HCEC 1CT (cell line): ENCODE measurements at regions not wholly inside any gene's neighbourhood (a gene's known extent, or its start where the extent isn't known, plus 50 kb on each side); places are given as distances from the start of the nearest gene placed in this dataset.

Experiments used
- DNase-seq: peaks from one replicate; pipeline ENCODE4 v3.0.0-alpha.2; 2017

GRCh38 chr4:184879271-184879670 lies 53.5 kb upstream of the ACSL1 start:
- no peak for DNase-seq

- DNase-seq = no peak
These were observed 56.5 kb upstream of the ACSL1 start for GRCh38 chr4:184882276-184882675.

GRCh38 chr4:184883024-184883423 lies 57.3 kb upstream of the ACSL1 start:
- no peak for DNase-seq

GRCh38 chr4:184884883-184885282 lies 59.1 kb upstream of the ACSL1 start:
- no peak for DNase-seq

GRCh38 chr4:184885602-184886001 lies 59.8 kb upstream of the ACSL1 start:
- DNase-seq = no peak

- no peak for DNase-seq
These were observed 61.6 kb upstream of the ACSL1 start for GRCh38 chr4:184887333-184887732.

- no peak for DNase-seq
These were observed 62.2 kb upstream of the ACSL1 start for GRCh38 chr4:184887947-184888346.

GRCh38 chr4:184889666-184890335 lies 64.0 kb upstream of the ACSL1 start:
- no peak for DNase-seq

GRCh38 chr4:184890499-184890898 lies 64.7 kb upstream of the ACSL1 start:
- DNase-seq = no peak

GRCh38 chr4:184891816-184892397 lies 66.1 kb upstream of the ACSL1 start:
- no peak for DNase-seq

- no peak for DNase-seq
These were observed 67.2 kb upstream of the ACSL1 start for GRCh38 chr4:184892999-184893398.

- no peak for DNase-seq
These were observed 68.2 kb upstream of the ACSL1 start for GRCh38 chr4:184893801-184894571.

GRCh38 chr4:184895012-184895695 lies 69.4 kb upstream of the ACSL1 start:
- DNase-seq = no peak

- no peak for DNase-seq
These were observed 71.3 kb upstream of the ACSL1 start for GRCh38 chr4:184896868-184897715.

GRCh38 chr4:184897895-184898294 lies 72.1 kb upstream of the ACSL1 start:
- no peak for DNase-seq

- DNase-seq = no peak
These were observed 73.0 kb upstream of the ACSL1 start for GRCh38 chr4:184898793-184899192.

- DNase-seq = no peak
These were observed 73.7 kb upstream of the ACSL1 start for GRCh38 chr4:184899261-184900134.

- DNase-seq = no peak
These were observed 74.4 kb upstream of the ACSL1 start for GRCh38 chr4:184900184-184900583.

GRCh38 chr4:184902550-184902949 lies 76.8 kb upstream of the ACSL1 start:
- DNase-seq = no peak

GRCh38 chr4:184906480-184907097 lies 80.8 kb upstream of the ACSL1 start:
- no peak for DNase-seq

- no peak for DNase-seq
These were observed 81.4 kb upstream of the ACSL1 start for GRCh38 chr4:184907216-184907615.
